Ovary (tissue), 3 donors: ENCODE measurements at regions not wholly inside any gene's neighbourhood (a gene's known extent, or its start where the extent isn't known, plus 50 kb on each side); places are given as distances from the start of the nearest gene placed in this dataset.

ENCODE experiments used
- CTCF ChIP-seq, 3 donors: fragments of 450-650 bp in 2 of 3; fragments of 200-600 bp in 1 of 3; IDR thresholded peaks; one replicate each; pipeline versions ENCODE4 v1.5.1 to v1.8.0; 2016 to 2022; ENCODE audit warnings: antibody characterized with exemption in 3 of 3, mild to moderate bottlenecking in 1 of 3
- POLR2A ChIP-seq: fragments of 450-650 bp; IDR thresholded peaks from one replicate; pipeline ENCODE4 v1.6.1; 2017; ENCODE audit warnings: antibody characterized with exemption, mild to moderate bottlenecking, moderate library complexity
- donor health status: DM: no; HTN: no; CAD: no.

- TF ChIP-seq CTCF (IDR thresholded peaks at IDR 0.05) (no peak), POLR2A (no peak)
These were observed 99.8 kb upstream of the MTPN start for GRCh38 chr7:136076954-136077353.
